Right cardiac atrium (tissue), 5 donors: ENCODE measurements at regions not wholly inside any gene's neighbourhood (a gene's known extent, or its start where the extent isn't known, plus 50 kb on each side); places are given as distances from the start of the nearest gene placed in this dataset.
"Not testable (repeated sequence)": the region's sequence is repeated elsewhere in the genome, so short reads cannot be mapped to it uniquely, and the experiment has no call there.

Source experiments
- ATAC-seq, 2 donors: fragments of 200-7000 bp; cut with Tn5 transposase; one replicate each; pipeline versions ENCODE4 v1.8.0 to v1.9.1; 2020; ENCODE audit warnings: moderate library complexity in 2 of 2, mild to moderate bottlenecking in 1 of 2
- DNase-seq, 3 donors: peaks; one replicate each; pipeline ENCODE4 v3.0.0-alpha.2; 2020
- H3K27ac ChIP-seq: one replicate; pipeline ENCODE4 v1.5.1; 2013; ENCODE audit warnings: mild to moderate bottlenecking, low read length, control low read depth, moderate library complexity
- H3K27me3 ChIP-seq: one replicate; pipeline ENCODE4 v1.6.1; 2013; ENCODE audit not compliant: control insufficient read depth, insufficient read depth
- H3K4me1 ChIP-seq: one replicate; pipeline ENCODE4 v1.6.1; 2013; ENCODE audit warnings: low read length; ENCODE audit not compliant: control insufficient read depth, insufficient read depth
- H3K4me3 ChIP-seq: one replicate; pipeline ENCODE4 v1.5.1; 2013; ENCODE audit warnings: low read length, control low read depth
- H3K9me3 ChIP-seq: one replicate; pipeline ENCODE4 v1.6.1; 2013; ENCODE audit warnings: low read length; ENCODE audit not compliant: control insufficient read depth
- WGBS: extraction: QIAGEN DNeasy Blood & Tissue Kit; methylation state at CpG from one replicate; pipeline ENCODE4 v1.1.7; 2013; 5-methylcytosine and 5-hydroxymethylcytosine counted together
- intact Hi-C, 4 donors: fragments of 100-400 bp; cut with DNase I; formaldehyde crosslinking; loops; one replicate each; pipeline versions ENCODE4 v1.11.0 to v1.14.0; 2022 to 2023
- donor health status: healthy with polysubstance abuse.
- donor health status: DM: no; HTN: yes; CAD: no.
- donor health status: DM: no; HTN: no; CAD: no.
- donor health status: DM: no; HTN: yes; CAD: no; lungs with severe emphysema.
- donor health status: DM: yes; HTN: yes; CAD: no.

DNA sequence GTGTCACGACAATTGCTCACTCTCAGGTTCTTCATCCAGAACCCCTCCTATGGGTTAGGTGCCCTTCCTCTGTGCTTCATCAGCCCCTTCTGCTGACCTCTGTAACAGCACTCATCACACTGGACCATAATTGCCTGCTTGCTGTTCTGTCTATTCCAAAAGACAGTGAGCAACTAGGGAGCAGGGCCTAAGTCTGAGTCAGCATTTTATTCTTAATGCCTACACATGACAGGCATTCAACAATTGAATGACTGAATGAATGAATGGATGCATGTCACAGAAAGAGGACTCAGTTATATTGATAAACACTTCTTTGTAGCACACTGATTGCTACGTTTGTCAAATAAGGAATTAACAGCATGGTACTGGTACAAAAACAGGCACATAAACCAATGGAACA lies 317.0 kb downstream of the ZIC3 start:
- H3K4me1 ChIP-seq, result no peaks in the 10 kb centered on the region
- H3K27ac ChIP-seq, result no peak overlapping the region
- no peaks in the 10 kb centered on the region for H3K27me3 ChIP-seq
- no peak for DNase-seq
- intact Hi-C loops, result no loop called here
- no peak for ATAC-seq
- no peak overlapping the region for H3K4me3 ChIP-seq
- H3K9me3 ChIP-seq, result no peaks in the 10 kb centered on the region
- 74% methylated on average over 2 of the region's 2 CpGs for WGBS

DNA sequence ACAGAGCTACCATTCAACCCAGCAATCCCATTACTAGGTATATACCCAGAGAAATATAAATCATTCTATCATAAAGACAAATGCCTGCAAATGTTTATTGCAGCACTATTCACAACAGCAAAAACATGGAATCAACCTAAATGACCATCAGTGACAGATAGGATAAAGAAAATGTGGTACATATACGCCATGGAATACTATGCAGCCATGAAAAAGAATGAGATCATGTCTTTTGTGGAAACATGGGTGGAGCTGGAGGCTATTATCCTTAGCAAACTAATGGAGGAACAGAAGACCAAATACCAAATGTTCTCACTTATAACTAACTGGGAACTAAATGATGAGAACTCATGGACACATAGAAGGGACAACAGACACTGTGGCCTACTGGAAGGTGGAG lies 318.9 kb downstream of the ZIC3 start:
- ATAC-seq, intact Hi-C loops, H3K9me3 ChIP-seq, H3K27me3 ChIP-seq, H3K27ac ChIP-seq, H3K4me1 ChIP-seq, H3K4me3 ChIP-seq, DNase-seq: not testable (repeated sequence)
- WGBS, result 70% methylated on average over 1 of the region's 1 CpG

DNA sequence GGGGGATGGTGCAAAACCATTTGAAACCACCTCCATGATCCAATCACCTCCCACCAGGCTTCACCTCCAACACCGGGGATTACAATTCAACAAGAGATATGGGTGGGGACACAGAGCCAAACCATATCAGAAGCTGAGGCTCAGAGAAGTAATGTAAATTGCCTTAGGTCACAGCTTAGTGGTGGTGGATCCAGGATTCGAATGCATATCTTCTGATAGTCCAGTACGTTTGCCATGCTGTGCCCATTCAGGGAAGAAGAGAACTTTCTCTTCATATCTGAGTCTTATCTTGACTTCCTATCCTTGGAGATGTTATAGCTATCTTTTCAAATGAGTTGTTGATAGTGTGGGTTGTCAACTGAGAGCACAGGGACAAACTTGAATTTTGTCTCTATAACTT lies 325.5 kb downstream of the ZIC3 start:
- H3K27ac ChIP-seq, result no peak overlapping the region
- no peaks in the 10 kb centered on the region for H3K4me1 ChIP-seq
- H3K4me3 ChIP-seq, result no peak overlapping the region
- H3K9me3 ChIP-seq, result no peaks in the 10 kb centered on the region
- intact Hi-C loops, result no loop called here
- ATAC-seq (no peak), DNase-seq (no peak)
- no peaks in the 10 kb centered on the region for H3K27me3 ChIP-seq
- WGBS, result 58% methylated on average over 3 of the region's 3 CpGs

DNA sequence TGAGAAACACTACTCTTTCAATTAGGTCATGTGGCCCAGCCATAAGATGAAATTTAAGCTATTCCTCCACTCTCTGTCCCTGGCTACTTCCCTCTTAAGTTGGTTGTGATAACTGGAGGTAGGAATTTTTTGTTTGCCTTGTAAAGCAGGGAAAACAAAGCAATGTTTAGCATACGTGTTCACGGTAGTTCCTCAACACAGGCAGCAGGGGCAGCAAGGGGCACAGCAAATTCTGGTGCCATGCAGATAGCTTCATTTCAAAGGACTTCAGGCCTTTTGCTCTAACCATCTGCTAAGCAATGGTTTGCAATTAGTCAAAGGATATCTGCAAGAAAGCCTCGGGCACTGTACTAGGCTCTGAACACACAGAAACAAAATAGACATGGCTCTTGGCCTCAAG lies 330.2 kb downstream of the ZIC3 start:
- Histone ChIP-seq H3K27ac (no peak overlapping the region), H3K4me3 (no peak overlapping the region), H3K4me1 (no peaks in the 10 kb centered on the region), H3K27me3 (no peaks in the 10 kb centered on the region), H3K9me3 (no peaks in the 10 kb centered on the region)
- no peak for DNase-seq
- intact Hi-C loops, result no loop called here
- WGBS, result 57% methylated on average over 3 of the region's 3 CpGs
- no peak for ATAC-seq

DNA sequence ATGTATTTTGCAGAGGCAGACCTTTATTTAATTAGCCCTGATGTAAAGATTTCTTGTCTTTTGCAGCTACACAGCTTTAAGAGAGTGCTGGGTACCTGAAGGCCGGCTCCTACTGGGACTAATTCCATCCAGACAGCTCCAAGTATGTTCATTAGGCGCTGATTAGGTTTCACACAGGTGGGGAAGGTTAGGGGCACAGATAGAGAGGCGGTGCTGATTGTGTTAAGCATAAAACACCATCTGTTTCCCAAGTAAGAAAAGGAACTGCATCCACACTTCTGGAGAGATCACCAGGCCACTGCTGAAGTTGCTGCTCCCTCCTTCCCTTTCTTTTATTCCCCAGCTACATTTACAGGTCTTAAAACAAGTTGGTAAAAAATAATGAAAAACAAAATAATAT lies 349.5 kb downstream of the ZIC3 start:
- Histone ChIP-seq H3K4me1 (no peaks in the 10 kb centered on the region), H3K4me3 (no peak overlapping the region), H3K27me3 (no peaks in the 10 kb centered on the region), H3K9me3 (no peaks in the 10 kb centered on the region), H3K27ac (no peak overlapping the region)
- WGBS, result 45% methylated on average over 3 of the region's 3 CpGs
- no peak for ATAC-seq
- intact Hi-C loops, result no loop called here
- DNase-seq, result no peak

DNA sequence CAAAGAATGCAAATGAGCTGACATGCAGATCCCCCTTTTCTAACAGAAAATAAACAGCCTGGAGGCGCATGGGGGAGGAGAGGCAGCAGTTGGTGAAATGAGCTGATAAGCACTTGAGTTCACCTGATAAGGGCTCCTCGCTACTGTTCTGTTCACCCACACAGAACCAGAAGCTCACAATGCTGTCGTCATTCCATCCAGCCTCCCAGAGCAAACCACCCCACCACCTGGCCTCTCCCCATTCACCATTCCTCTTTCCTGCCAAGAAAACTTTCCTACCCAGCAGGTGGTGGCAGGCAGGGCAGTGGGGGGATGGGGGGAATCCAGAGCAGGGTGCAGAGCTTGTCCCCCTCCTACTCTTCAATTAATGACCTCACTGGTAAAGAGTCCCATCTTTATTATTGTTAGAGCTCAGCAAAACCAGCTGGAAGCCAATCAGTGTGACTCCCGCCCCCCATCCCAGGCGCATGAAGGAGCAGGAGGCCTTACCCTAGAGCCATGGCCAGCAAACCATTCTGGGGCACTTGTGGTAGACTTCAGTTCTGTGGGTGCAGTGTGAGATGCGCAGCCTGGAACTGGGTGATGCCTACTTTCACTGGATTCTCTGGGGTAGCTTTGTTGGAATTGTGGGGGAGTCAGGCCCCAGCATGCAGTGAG lies 350.3 kb downstream of the ZIC3 start:
- H3K27me3 ChIP-seq, result no peaks in the 10 kb centered on the region
- intact Hi-C loops, result no loop called here
- no peak overlapping the region for H3K4me3 ChIP-seq
- WGBS, result 26% methylated on average over 6 of the region's 6 CpGs
- no peaks in the 10 kb centered on the region for H3K4me1 ChIP-seq
- no peaks in the 10 kb centered on the region for H3K9me3 ChIP-seq
- no peak overlapping the region for H3K27ac ChIP-seq
- no peak for DNase-seq
- ATAC-seq, result no peak

DNA sequence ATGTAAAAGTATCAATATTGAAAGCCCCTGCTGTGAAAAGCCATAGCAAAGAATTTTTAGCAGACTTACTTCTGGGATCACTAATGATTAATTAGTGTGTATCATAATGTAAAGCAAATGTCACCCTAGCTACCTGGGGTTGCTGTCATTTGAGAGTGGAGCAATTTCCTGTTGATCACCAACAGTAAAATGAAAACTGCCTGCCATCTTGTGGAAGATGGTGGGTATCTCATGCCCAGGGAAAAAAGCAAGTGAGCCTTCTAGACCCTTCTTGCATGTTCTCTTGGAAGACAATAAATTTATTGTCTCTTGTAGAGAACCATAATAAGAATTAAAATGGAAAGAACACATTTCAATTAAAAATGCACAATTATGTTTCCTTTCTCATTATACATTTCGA lies 360.2 kb downstream of the ZIC3 start:
- DNase-seq (no peak), ATAC-seq (no peak)
- Histone ChIP-seq H3K4me3 (no peak overlapping the region), H3K27ac (no peak overlapping the region), H3K9me3 (no peaks in the 10 kb centered on the region), H3K27me3 (no peaks in the 10 kb centered on the region), H3K4me1 (no peaks in the 10 kb centered on the region)
- intact Hi-C loops, result no loop called here
- WGBS, result 29% methylated on average over 1 of the region's 1 CpG

DNA sequence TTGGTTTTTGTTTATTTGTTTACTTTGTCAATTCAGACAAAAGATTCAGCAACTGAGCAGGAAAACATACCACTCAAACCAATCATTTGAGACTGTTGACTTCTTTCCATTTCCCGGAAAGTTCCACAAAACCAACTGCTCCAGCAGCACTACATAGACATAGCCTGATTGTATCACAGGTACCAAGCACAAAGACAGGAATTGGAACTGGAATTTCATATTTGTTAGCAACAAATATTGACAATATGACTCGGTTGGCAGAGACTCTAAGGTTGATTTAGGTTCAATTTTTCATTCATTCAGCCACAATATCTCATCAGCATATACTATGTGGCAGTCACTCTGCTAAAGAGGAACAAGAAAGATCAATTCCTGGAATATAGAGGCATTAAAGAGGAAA lies 364.0 kb downstream of the ZIC3 start:
- no peaks in the 10 kb centered on the region for H3K9me3 ChIP-seq
- H3K4me1 ChIP-seq, result no peaks in the 10 kb centered on the region
- no peak for ATAC-seq
- intact Hi-C loops, result no loop called here
- DNase-seq, result no peak
- H3K27ac ChIP-seq, result no peak overlapping the region
- no peak overlapping the region for H3K4me3 ChIP-seq
- 67% methylated on average over 2 of the region's 2 CpGs for WGBS
- H3K27me3 ChIP-seq, result no peaks in the 10 kb centered on the region

DNA sequence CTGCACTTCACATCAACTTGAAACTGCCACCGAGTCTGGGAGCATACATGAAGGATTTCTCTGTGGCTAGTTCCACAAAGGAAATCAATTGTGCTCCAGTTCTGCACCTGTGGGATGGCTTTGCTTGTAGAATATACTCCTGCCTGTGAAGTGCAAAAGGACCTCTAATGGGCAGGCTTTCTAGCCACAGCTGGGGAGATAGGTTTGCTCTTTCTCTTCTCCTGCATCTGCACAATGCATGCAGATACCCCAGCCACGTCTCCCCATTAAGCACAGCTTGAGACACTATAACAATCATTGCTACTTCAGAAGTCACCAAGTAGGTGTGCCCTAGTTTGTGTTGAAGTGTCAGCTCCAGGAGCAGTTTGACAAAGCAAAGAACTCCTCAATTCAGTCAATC lies 364.6 kb downstream of the ZIC3 start:
- no peak overlapping the region for H3K4me3 ChIP-seq
- no peak overlapping the region for H3K27ac ChIP-seq
- DNase-seq, result no peak
- no peaks in the 10 kb centered on the region for H3K27me3 ChIP-seq
- ATAC-seq, result no peak
- H3K4me1 ChIP-seq, result no peaks in the 10 kb centered on the region
- 15% methylated on average over 2 of the region's 2 CpGs for WGBS
- intact Hi-C loops, result no loop called here
- no peaks in the 10 kb centered on the region for H3K9me3 ChIP-seq

DNA sequence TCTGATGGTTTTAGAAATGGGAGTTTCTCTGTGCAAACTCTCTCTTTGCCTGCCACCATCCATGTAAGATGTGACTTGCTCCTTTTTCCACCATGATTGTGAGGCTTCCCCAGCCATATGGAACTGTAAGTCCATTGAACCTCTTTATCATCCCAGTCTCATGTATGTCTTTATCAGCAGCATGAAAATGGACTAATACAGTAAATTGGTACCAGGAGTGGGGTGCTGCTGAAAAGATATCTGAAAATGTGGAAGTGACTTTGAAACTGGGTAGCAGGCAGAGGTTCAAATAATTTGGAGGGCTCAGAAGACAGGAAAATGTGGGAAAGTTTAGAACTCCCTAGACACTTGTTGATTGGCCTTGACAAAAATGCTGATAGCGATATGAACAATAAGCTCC lies 368.3 kb downstream of the ZIC3 start:
- H3K4me3 ChIP-seq, H3K27ac ChIP-seq, H3K9me3 ChIP-seq, DNase-seq, H3K4me1 ChIP-seq, intact Hi-C loops, ATAC-seq, H3K27me3 ChIP-seq: not testable (repeated sequence)
- 87% methylated on average over 1 of the region's 1 CpG for WGBS

DNA sequence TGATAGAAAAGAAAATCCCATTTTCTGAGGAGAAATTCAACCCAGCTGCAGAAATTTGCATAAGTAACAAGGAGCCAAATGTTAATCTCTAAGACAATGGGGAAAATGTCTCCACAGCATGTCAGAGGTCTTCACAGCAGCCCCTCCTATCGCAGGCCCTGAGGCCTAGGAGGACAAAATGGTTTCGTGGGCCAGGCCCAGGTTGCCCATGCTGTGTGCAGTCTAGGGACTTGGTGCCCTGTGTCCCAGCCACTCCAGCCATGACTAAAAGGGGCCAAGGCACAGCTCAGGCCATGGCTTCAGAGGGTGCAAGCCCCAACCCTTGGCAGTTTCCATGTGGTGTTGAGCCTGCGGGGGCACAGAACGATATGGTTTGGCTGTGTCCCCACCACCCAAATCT lies 369.0 kb downstream of the ZIC3 start:
- H3K4me1 ChIP-seq, H3K9me3 ChIP-seq, H3K27me3 ChIP-seq, H3K4me3 ChIP-seq, ATAC-seq, DNase-seq, H3K27ac ChIP-seq, intact Hi-C loops: not testable (repeated sequence)
- 82% methylated on average over 4 of the region's 4 CpGs for WGBS

DNA sequence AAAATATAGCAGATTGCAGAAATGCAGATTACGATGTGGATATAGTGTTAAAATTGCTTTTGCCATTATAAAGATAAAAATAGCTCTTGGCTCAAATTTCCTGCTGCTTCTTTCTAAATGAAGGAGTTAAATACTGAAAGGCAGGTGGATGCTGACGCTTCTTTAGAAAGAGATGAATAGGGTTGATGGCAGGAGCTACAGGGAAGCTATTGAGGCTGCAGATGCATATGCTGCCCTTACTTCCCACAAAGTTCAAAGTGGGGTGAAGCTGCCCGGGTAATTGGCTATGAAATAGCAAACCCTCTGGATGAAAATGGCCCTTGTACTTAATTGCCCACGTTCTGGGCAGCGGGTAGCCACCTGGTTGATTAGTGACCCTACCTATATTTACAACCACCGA lies 379.5 kb downstream of the ZIC3 start:
- ATAC-seq (no peak), DNase-seq (no peak)
- no peaks in the 10 kb centered on the region for H3K9me3 ChIP-seq
- 57% methylated on average over 6 of the region's 6 CpGs for WGBS
- no peaks in the 10 kb centered on the region for H3K27me3 ChIP-seq
- H3K4me1 ChIP-seq, result no peaks in the 10 kb centered on the region
- H3K4me3 ChIP-seq, result no peak overlapping the region
- H3K27ac ChIP-seq, result no peak overlapping the region
- intact Hi-C loops, result no loop called here
